HG03095 (cell line): ENCODE measurements at regions not wholly inside any gene's neighbourhood (a gene's known extent, or its start where the extent isn't known, plus 50 kb on each side); places are given as distances from the start of the nearest gene placed in this dataset.
A peak's percentile ranks its signal among the peaks of the same experiment; 100 is the strongest.
"Not testable (repeated sequence)": the region's sequence is repeated elsewhere in the genome, so short reads cannot be mapped to it uniquely, and the experiment has no call there.

Source experiments
- ATAC-seq: cut with Tn5 transposase; IDR thresholded peaks from one replicate; pipeline ENCODE4 v1.9.1; 2021; ENCODE audit warnings: moderate library complexity; ENCODE audit not compliant: unreplicated experiment

DNA sequence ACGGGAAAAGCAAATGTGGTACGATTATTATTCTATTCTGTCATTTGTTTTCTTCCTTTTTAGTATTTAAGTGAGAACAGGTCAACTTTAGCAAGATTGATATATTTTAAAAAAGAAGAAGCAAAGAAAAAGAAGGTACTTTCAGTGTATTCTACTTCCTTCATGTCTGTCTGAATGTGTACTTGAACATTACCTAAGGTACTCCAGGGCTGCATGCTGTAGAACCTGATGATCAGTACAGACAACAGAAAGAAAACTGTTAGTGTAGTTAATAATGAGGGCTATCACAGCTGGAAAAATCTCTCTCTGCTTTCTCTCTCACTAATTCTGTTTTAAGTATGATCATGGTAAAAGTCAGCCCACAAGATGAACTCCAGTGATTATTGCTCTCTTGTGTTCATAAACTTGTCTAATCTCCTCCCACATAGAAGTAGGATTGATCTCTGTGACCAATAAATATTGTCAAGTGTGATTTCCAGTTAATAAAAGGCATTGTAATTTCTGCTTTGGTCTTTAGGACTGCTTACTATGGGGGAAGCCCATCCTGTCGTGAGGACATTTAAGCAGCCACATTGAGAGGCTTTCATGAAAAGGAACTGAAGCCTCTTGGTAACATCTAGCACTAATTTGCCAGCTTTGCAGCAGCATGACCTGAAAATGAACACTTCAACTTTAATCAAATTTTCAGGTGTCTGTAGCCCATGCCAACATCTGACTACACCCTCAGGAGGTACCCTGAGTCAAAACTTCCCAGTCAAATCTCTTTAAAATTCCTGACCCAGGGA lies 864.0 kb upstream of the ACO1 start:
- peak; percentile 77 for ATAC-seq

DNA sequence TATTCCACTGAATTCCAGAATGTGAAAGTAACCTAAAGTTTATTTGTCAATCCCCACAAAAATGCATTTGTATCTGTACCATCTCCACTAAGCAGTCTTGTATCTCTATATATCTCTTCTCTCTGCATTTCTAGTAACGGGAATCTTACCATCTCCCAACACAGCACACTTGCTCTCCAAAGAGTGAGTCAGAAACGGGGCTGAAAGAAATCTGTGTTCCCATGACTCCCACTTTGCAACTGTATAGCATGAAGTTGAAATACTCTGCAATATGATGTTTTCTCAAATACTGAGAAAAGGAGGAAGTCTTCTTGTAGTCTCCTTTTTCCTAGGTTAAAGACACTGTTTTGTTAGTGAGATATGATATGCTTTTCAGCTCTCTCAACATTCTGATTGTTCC lies 848.8 kb upstream of the ACO1 start:
- ATAC-seq = no peak

DNA sequence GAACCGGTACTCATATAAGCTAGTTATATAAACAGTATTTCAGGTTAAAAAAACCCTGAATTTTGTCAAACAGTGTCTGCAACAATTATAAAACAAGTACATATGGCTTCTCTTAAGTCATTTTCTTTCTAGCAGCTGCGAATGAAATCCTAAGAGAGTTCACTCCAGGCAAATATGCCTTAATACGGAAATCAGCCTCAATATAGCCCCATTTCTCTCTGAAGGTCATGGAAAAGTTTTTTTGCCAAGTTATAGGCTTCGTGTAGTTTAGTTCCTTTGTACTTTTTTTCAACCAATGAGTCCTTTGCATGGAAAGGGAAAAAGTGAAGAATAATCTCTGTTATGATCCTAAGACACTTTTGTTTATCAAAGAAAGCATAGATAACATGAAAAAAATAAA lies 848.0 kb upstream of the ACO1 start:
- no peak for ATAC-seq

DNA sequence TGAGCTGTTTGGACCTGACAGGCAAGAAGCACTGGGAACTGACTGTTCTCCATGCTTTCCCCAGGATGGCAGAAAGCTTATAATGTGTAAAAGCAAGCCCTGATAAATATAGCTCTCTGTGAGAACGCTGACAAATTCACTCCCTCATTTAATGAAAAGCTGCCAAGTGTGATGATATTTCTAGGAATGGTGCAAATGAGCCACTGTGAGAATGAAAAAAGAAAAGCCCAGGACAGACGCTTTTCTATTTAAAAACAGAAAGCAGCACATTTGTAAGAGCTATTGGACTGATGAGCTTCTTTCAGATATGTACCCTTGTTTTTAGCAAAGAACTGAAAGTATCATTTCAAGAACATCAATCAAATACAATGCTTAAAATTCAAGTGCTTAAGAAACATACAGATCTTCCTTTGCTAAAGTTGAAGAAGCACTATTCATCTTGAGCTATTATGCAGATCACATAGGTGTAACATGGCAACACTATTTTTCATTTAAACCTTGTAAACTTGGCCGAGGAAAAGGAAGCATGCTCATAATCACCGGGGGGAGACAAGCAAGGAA lies 842.6 kb upstream of the ACO1 start:
- no peak for ATAC-seq

DNA sequence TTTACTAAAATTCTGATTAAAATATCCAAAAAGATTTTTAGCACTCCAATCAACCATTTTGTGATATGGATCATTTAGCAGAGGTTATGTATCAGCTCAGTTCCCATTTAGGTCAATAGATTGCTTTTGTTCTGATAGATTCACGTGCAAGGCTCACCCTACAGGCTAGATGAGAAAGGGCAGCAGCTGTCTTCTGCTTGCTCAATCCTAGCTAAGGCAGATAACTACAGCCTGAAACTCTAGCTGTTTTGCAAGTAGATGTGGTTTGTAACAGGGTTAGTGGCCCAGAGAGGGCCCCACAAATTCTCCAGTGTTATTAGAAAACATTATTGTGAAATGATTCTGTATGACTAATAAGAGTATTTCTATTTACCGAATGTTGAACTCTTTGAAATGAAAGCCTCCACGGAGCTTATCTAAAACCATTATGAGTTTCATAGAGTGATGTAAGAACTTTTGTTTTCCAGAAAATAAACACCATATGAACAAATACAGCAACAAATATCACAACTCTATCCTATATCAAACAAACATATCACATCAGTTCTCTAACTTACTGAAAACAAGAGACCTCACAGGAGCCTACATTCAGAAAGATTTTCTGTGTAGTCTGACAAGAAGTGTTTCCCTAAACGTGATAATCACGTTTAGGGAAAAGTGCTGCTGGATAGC lies 841.9 kb upstream of the ACO1 start:
- peak; percentile 100 for ATAC-seq

DNA sequence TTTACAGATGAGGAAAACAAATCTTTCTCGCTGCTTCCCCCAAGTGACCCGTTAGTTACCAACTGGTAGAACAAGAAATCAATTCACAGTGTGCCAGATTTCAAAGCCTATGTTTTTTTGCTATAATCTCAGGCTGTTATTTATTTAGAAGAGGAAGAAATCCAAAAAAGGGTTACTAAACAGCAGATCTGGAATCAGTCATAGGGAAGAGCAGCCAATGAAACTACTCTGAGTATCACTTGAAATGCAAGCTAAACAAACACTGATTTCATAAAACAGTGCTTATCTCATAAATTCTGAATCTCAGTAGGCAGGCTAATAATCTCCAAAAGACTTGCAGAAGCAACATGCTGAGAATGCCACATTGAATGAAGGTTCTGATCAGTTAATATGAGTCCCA lies 829.5 kb upstream of the ACO1 start:
- no peak for ATAC-seq

DNA sequence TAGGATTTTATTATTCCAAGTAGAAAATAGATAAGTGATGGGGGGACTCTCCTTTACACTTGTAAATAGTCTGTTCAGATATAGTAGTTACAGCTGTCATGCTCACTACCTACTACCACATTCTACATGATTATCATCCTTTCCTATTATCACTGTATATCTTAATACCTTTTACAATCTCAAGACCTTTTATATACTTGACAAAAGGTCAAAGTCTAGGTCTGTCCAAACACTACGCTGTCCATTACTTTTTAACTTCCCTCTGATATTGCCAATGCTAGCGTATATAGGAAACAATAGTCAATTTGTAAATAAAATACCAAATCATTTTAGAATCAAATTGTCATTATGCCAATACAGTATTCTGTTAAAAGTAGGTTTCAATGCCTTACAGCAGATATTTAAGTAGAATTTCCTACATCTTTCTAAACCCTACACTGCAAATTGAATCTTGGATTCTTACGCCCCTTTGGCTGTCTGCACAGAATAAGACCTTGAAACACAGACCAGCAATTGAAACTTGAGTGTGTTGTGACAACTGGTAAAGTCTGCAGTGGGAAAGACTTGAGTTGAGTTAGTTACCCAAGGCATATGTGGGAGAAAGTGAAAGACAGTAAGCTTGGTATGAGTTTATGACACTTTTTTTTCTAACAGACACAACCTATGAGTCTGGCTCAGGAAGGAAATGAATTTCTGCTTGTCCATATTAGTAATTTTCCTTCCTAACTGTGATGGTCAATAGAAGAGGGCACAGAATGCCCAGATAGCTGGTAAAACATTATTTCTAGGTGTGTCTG lies 827.6 kb upstream of the ACO1 start:
- no peak for ATAC-seq

DNA sequence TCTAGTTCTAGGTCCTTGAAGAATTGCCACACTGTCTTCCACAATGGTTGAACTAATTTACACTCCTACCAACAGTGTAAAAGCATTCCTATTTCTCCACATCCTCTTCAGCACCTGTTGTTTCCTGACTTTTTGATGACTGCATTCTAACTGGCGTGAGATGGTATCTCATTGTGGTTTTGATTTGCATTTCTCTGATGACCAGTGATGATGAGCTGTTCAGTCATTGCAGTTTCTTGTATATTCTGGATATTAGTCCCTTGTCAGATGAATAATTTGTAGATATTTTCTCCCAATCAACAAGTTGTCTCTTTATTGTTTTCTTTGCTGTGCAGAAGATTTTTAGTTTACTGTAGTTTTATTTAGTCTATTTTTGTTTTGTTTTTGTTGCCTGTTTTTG lies 812.3 kb upstream of the ACO1 start:
- ATAC-seq = not testable (repeated sequence)

DNA sequence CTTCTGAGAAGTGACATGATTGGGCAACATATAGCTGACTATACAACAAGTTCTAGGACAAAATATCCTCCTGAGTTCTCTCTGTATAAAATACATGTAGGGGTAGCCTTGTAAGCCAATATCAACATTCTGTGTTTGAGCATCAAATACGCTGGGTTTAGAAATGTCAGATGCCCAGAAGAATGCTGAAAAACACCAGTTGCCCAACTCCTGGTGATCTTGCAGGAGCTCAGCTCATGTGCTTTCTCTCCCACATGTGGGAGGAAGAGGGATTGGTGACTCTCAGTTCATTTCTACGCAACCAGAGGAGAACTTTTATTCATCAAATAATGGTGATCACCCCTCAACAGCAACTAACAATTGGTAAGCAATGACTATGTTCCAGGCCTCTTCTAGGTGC lies 810.9 kb upstream of the ACO1 start:
- ATAC-seq = no peak

DNA sequence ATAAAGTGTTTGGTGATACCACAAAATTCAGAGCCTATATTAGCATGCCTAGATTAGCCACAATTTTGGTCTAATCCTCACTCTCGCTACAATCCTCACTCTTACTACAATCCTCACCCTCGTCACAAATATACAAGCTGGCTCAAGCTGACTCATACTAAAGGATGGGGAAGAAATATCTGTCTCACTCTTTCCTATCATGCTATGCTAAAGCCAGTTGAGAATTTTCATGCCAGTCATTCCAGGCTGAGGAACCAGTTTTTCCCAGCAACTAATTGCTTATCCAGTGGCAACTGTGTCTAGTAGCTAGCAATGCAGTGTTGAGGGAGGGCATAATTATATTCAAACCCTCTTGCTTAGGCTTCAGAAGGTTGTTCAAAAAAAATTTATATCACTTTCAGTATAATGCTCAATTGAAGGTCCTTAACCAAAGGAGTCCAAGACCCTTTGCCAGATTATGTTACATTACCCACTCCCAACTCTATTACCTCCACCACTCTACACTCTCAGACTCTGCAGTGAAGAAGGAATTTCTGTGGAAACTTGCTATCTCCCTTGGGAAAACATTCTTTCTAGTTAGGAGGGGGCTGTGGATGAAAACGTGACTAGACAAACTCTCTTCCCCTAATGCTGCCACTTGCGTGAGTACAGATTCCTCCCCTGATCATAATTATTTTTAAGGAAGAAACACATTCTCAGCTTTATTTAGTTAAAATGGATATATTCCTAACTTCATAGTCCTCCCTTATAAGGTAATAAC lies 810.3 kb upstream of the ACO1 start:
- ATAC-seq = no peak

DNA sequence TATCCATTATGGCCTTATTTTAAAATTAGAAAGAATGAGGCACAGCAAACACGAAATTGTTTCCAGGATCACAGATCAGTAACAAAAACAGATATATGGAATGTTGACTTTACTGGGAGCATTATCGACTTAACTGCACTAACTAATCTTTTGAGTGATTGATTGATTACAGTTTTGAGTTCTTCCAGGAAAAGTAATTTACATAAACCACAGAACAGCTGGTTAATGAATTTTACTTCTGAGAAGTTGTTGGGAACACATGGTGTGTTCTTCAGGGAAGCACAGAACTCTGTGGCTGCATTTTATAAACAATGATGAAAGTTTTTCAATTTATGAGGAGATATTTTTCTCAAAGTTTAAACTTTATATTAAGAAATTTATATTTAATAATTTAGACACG lies 802.4 kb upstream of the ACO1 start:
- ATAC-seq = no peak

DNA sequence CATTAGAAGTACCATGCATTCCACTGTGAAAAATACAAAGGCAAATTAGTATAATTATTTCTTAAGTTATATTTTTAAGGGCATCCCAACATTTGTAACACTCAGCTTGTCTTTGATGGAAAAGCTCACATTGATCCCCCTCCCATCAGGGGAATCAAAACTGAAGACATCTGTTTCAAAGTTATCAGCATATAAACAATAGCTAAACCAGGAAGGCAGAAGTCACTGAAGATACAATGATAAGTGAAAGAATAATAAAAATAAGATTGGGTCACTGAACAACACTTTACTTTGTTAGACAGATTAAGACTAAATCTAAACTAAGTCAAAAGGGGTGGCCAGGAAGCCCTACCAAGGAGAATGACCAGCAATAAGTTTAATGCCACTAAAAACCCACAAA lies 801.9 kb upstream of the ACO1 start:
- no peak for ATAC-seq

DNA sequence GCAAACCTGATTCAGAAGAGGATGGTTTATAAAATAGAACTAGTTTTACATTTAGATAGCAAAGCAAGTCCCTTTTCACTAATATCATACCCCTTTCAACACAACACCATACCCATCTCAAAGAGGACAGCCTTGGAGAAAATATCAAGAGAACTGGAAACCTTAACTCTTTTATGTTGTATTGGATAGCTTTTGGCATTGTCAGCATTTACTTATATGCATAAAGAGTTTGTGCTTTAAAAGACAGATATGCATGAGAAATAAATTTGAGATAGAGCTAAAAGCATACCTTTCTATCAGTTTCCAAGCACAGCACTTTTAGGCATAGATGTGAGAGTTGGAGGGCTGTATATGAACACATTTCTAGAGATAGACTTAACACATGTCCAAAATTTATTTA lies 799.3 kb upstream of the ACO1 start:
- ATAC-seq = no peak

DNA sequence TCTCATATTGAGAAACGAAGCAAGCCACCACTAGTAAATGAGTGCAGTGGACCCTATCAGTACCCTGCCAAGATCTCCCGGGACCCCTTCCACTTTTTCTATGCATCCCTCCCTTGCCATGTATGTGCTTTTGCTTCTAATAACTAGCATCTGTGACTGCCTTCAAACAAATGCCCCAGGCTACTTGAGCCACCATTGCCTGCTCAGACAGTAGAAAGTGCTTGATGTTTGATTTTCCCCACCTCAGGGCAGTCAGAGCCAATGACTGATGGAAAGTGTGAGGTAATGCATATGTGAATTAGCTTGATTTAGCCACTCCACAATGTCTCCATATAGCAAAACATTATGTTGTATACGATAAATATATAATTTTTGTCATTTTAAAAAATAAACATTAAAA lies 797.3 kb upstream of the ACO1 start:
- no peak for ATAC-seq

DNA sequence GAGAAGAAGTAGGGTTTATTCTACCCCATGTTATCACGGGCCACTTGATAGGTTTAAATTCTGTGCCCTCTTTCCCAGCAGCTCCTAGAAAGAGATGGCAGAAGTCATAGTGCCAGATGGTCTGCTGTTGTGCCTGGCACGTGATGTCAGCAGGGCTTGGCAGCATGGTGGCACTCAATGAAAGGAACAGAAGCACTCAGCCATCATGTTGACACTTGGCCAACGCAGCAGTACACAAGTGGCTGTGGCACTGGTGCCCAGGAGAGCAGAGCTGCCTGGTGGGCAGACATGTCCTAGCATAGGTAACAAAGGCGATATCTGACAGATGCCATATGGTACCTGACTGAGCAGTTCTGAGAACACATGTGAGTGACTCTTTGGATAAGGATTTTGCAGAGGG lies 796.4 kb upstream of the ACO1 start:
- no peak for ATAC-seq

DNA sequence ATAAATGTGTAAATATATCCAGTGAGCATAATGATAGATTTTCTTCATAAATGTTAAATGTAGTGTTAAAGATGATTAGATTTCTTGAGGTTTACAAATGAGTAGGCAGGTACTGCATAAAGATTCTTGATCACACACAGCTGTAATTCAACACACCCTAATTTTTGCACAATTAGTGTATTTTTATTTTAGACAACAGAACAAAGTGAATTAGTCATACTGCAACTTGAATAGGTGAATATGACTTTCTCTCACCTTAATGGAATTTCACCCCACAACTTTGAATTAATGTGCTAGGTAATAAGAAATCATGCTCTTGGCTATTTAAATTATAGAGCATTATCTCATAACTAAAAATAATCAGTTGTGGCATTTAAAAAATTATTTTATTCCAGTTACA lies 795.7 kb upstream of the ACO1 start:
- no peak for ATAC-seq

DNA sequence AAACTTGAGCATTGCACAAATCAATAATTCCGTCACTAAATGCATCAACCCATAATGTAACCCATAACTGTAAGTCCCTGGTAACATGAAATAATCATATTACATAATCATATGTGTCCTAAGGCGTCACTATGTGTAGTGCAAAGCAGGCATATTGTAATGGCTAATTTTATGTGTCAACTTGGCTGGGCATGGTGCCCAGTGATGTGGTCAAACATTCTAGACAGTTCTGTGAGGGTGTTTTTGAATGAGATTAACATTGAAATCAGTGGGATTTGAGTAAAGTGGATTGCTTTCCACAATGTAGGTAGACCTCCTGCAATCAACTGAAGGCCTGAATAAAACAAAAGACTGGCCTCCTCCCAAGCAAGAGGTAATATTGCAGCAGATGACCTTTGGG lies 794.4 kb upstream of the ACO1 start:
- no peak for ATAC-seq

DNA sequence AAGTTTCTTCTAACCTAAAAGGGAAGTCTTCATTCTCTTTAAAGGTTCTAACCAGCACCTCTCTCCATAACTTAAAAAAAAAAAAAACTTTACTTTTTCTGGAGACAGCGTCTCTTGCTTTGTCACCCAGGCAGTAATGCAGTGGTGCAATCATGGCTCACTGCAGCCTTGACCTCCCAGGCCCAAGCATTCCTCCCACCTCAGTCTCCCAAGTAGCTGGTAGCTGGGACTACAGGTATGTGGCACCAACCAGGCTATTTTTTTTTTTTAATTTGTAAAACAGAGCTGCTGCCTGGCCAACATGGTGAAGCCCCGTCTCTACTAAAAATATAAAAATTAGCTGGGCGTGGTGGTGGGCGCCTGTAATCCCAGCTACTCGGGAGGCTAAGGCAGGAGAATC lies 787.4 kb upstream of the ACO1 start:
- ATAC-seq = not testable (repeated sequence)

DNA sequence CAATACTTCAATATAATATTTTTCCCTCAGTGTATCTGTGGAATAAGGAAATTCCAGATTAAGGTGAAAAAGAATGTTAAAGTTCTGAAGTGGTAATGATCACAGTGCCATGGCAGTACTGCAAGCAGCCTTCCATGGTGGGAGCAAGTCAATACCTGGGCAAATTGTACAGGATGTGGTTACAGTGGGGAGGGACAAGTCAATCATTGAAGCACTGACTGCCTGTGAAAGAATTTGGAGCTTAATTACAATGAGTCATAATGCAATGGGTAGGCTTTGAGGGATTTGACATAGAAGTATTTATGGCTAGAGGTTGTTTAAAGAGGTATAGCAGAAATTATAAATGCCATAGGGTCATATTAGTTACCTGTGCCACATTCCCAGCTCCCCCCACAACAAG lies 786.5 kb upstream of the ACO1 start:
- ATAC-seq = no peak

DNA sequence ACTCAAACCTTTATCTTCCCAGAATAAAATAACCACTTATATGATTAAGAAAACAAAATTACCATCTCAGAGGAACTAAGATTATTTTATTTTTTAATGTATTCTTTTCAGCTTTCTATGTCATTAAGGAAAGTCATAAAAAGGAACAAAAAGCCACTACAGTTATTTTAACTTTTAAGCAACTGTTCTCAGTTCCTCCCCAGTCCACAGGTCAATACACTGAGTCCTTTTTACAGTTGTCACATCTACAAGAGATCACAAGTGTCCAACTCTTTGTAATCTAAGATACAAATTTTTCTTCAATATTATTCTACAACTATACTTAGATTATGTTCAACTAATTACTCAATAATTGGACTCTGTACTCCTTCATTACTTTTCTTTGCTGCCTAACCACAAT lies 782.8 kb upstream of the ACO1 start:
- no peak for ATAC-seq

DNA sequence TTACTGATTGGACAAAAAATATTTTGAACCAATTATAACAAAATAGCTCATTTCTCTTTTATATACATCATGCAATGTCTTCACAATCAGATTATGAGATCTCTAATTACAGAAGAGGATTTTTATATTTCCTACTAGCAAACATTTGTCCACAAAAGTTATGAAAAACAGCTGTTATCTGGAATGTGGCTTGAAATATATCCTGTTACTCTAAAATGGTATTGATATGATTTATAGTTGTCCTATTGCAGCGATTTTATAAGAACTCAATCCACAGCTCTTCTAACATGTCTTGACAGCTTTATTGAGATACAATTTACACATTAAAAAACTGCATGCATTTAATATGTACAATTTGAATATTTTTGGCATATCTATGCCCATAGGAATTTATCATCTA lies 779.9 kb upstream of the ACO1 start:
- ATAC-seq = no peak
